HT-29 (cell line): ENCODE measurements at regions not wholly inside any gene's neighbourhood (a gene's known extent, or its start where the extent isn't known, plus 50 kb on each side); places are given as distances from the start of the nearest gene placed in this dataset.
"Not testable (repeated sequence)": the region's sequence is repeated elsewhere in the genome, so short reads cannot be mapped to it uniquely, and the experiment has no call there.

ENCODE experiments used
- DNase-seq: peaks from one replicate; pipeline ENCODE4 v3.0.0-alpha.2; 2015; ENCODE audit warnings: low spot score

DNA sequence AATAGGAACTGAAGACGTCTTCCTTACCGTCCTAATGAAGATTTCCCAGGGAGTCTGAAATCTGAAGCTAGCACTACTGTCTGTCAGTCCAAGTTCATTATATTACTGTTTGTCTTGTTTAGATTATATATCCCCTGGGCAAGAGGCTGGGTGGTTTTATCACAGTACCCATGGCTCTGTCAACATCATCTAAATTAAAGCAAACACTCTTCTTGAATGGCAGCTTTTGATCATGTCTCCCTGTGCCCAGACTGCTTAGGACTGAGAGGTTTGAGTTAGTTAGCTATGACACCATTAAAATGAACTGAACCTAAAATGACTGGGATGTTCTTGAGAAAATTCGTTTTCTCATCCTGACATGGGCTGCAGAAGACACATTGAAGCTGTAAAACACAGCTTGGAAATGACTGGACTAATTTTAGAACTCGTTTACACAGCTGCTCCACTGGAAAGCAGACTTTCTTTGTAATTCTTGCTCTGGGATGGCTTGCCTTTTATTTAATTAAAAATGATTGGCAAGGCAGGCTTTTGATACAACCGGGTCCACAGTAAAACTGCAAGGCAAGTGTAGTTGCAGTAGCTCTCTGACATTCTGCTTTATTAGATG lies 243.5 kb downstream of the MFSD1 start:
- DNase-seq: no peak

GRCh38 chr3:159047361-159047760 lies 245.5 kb downstream of the MFSD1 start:
- DNase-seq: no peak

DNA sequence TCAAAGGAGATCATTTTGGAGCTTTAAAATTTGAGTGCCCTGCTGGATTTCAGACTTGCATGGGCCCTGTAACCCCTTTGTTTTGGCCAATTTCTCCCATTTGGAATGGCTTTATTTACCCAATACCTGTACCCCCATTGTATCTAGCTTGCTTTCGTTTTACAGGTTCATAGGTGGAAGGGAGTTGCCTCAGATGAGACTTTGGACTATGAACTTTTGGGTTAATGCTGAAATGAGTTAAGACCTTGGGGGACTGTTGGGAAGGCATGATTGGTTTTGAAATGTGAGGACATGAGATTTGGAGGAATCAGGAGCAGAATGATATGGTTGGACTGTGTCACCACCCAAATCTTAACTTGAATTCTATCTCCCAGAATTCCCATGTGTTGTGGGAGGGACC lies 250.6 kb downstream of the MFSD1 start:
- not testable (repeated sequence) for DNase-seq

DNA sequence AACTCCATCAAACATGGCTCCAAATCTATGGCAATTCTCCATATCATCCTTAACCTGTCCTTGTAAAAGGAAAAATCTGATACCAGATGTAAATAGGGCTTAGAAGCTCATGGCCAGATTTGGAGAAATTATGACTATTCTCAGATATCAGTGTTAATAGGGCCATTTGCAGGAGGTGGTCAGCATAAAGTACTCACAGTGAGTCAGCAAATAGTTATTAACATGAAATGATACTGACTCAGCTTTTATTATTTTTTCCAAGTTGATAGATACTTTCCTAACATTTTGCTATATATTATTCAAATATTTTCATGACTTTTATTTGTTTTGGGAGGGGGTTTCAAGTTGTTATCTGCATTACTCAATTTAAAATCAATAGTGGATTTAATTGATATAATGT lies 255.8 kb downstream of the MFSD1 start:
- no peak for DNase-seq

DNA sequence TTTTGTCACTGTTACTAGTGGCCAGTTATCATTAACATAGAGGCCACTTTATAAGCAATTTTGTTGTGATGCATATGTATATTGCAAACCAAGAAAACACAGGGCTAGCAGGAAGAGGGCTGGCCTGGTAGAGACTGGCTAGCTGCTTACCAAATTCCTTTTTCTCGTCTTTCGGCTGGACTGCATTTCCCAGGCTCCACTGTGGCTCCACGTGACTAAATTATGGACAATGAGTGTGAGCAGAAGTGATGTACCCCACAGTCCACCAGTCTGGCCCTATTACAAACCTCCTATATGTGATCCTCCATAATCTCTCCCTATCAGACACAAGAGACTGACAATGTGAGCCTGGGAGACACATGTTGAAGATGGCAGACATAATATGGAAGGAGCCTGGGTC lies 257.0 kb downstream of the MFSD1 start:
- DNase-seq: no peak

- DNase-seq: peak; percentile 6
Observed at GRCh38 chr3:159059395-159059794, 257.5 kb downstream of the MFSD1 start.

GRCh38 chr3:159062734-159063410 lies 261.0 kb downstream of the MFSD1 start:
- DNase-seq: no peak

DNA sequence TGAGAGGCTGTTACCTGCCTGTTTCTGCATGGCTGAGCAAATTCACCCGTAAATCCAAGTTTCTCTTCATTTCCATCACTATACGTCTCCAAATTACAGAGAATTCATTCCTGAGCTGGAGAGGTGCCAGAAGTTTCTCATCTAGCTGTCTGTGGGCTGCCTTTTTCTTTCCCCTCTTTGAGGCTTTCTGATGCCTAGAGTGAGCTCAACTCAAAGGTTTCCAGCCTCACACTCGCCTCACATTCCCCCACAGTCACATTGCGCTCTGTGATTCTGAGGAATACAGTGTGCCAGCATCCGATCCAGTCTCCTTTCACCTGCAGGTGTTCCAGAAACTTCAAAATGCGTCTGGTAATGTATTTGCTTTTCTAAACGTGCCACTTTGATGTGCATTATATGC lies 267.2 kb downstream of the MFSD1 start, which contains the start of gene IQCJ:
TSS of gene IQCJ (plus strand) at position 229 of the 400 bp plus-strand sequence.
- DNase-seq: no peak

DNA sequence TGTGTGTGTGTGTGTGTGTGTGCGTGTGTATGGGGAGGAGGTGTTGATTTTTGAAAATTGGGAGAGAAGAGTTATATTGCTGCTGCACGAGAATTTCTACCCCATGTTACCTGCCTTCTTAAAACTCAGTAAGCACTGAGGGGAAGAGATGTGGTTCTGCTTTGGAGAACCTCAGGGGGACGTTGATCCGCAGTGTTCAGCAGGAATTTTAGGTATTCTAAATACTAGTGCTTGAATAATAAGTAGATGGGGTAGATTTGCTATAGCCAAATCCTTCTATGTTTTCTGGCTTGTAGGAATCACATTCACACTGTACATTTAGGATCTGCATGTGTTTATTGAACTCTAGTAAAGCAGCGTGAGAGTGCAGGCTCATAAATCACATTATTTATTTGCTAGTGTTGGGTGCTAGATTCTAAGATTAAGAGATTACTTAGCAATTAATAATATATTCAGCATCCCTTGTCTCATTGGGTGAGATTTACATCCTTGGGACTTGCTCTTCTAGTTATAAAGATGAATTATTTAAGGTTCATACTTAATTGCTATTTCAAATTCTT lies 268.1 kb downstream of the MFSD1 start:
- no peak for DNase-seq

GRCh38 chr3:159074756-159075701 lies 273.2 kb downstream of the MFSD1 start:
- no peak for DNase-seq

- DNase-seq: no peak
Observed at GRCh38 chr3:159077860-159078259, 276.0 kb downstream of the MFSD1 start.

DNA sequence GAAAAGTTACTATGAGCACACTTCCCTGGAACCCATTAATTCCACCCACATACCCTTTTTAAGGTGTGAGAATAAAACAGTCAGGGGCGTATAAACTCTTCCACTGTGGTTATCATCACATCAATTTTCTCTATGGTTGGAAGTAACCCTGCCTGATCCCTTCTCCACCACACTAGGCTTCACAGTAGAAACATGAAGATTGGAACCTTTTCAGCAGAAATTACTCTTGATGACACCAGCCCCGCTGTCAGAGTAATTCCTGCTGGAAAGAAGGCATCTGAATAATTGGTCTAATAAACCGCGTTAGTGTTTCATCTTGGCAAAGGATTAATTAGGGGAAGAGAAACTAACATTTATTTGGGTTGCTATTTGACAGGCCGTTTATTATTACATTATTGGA lies 278.4 kb downstream of the MFSD1 start:
- DNase-seq: no peak

GRCh38 chr3:159080821-159081220 lies 279.0 kb downstream of the MFSD1 start:
- no peak for DNase-seq

- DNase-seq: no peak
Observed at GRCh38 chr3:159082519-159082918, 280.7 kb downstream of the MFSD1 start.

- DNase-seq: peak; percentile 10
Observed at GRCh38 chr3:159091936-159092335, 290.1 kb downstream of the MFSD1 start.

- no peak for DNase-seq
Observed at GRCh38 chr3:159102001-159102400, 300.1 kb downstream of the MFSD1 start.

DNA sequence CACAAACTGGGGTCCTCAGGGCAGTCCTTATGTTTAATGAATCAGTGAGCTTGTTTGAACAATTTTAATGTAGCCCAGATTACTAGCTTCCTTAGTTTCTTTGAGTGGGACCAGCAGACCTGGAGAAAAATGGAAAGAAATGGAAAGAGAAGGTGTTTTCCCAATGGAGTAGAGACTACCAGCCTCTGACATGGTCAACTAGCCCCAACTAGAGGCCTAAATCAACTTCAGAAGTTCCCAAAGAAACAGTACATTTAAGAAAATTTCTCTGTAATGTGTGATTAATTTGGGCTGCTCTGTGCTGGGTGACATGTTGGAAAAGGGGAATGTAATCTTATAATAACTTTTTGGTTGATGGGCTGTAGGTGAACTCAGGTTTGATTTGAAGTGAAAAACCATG lies 310.9 kb downstream of the MFSD1 start:
- DNase-seq: no peak

GRCh38 chr3:159113221-159113875 lies 311.5 kb downstream of the MFSD1 start:
- DNase-seq: no peak

GRCh38 chr3:159114582-159114981 lies 312.7 kb downstream of the MFSD1 start:
- no peak for DNase-seq

GRCh38 chr3:159123877-159124276 lies 322.0 kb downstream of the MFSD1 start:
- peak; percentile 24 for DNase-seq

- DNase-seq: no peak
Observed at GRCh38 chr3:159126261-159127020, 324.6 kb downstream of the MFSD1 start.
